WI38 (cell line): ENCODE measurements at regions not wholly inside any gene's neighbourhood (a gene's known extent, or its start where the extent isn't known, plus 50 kb on each side); places are given as distances from the start of the nearest gene placed in this dataset.
A peak's percentile ranks its signal among the peaks of the same experiment; 100 is the strongest.

Experiments used
- H3K4me3 ChIP-seq: 2 replicates; pipeline ENCODE4 v1.5.1; 2011; ENCODE audit warnings: low read depth, mild to moderate bottlenecking, control low read depth, low read length
- TF ChIP-seq, protein P1 (sequence below): IDR thresholded peaks from 2 replicates; pipeline ENCODE4 v1.5.1; 2012; ENCODE audit warnings: low read depth, mild to moderate bottlenecking, control low read depth, low read length

DNA sequence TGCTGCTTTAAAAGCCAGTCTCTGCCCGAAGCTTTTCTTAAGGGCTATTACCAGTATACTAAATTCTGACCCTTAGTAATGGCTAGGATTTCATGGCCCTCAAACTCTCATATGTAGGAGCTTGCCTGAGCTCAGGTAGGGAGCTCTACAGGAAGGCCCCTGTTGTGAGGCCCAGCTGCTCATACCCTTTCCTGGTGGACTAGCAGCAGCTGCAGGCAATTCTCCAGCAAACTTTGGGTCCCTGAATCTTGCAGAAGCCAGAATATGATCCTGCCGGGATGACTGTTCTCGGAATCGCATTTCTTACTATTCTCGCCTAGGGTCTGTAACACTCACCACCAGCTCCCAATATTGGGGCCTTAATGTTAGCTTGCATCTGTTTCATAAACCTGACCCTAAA, 106.4 kb upstream of the SERTAD2 start:
- no peak overlapping the region for H3K4me3 ChIP-seq
- TF ChIP-seq, protein P1, sequence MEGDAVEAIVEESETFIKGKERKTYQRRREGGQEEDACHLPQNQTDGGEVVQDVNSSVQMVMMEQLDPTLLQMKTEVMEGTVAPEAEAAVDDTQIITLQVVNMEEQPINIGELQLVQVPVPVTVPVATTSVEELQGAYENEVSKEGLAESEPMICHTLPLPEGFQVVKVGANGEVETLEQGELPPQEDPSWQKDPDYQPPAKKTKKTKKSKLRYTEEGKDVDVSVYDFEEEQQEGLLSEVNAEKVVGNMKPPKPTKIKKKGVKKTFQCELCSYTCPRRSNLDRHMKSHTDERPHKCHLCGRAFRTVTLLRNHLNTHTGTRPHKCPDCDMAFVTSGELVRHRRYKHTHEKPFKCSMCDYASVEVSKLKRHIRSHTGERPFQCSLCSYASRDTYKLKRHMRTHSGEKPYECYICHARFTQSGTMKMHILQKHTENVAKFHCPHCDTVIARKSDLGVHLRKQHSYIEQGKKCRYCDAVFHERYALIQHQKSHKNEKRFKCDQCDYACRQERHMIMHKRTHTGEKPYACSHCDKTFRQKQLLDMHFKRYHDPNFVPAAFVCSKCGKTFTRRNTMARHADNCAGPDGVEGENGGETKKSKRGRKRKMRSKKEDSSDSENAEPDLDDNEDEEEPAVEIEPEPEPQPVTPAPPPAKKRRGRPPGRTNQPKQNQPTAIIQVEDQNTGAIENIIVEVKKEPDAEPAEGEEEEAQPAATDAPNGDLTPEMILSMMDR = no peak

DNA sequence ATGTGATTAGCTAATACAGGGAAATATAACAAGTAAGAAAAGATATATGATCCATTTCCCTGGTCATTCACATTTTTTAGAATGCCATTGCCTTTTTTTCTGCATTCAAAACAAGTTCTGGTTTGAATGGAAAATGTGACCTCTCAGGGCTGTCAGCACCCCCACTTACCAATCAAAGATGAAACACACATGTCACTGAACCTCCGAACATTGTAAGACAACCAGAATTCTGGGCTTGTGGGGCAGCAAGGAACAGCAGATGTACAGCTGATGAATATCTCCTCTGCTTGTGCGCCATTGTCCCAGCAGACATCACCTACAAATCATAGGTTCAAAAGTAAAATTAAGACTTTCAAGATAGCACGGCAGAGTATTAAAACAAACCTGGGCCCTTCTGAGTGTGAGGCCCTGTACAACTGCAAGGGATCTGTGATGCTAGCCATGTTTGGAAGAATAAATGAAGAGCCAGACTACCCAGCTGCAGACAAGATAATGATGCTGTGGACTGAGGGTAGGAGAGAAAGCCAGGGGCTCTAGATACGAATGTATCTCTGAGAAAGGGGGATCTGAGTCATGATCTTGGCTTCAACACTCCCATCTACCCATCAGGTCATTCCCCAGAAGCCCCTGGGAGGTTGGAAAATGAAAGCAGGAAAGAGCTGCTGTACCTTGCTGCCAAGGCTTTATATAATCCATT, 108.7 kb upstream of the SERTAD2 start:
- TF ChIP-seq, protein P1 = no peak
- H3K4me3 ChIP-seq = no peak overlapping the region

DNA sequence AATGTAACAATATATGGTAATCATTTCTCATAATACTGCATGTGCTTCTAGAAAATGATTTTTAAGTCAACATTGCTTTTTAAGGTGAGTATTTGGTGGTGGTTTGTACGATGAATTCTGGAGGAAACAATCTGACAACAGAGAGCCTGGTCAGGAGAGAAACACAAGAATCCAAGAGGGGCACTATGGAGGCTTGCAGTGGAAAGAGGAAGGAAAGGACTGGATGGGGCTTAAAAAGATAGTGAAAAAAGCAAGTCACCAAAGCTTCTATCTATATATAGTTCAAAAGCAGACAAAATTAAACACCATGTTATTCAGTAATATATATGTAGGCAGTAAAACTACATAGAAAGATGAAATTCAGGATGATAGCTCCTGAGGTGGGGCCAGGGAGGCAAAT, 109.4 kb upstream of the SERTAD2 start:
- TF ChIP-seq, protein P1 = no peak
- no peak overlapping the region for H3K4me3 ChIP-seq

DNA sequence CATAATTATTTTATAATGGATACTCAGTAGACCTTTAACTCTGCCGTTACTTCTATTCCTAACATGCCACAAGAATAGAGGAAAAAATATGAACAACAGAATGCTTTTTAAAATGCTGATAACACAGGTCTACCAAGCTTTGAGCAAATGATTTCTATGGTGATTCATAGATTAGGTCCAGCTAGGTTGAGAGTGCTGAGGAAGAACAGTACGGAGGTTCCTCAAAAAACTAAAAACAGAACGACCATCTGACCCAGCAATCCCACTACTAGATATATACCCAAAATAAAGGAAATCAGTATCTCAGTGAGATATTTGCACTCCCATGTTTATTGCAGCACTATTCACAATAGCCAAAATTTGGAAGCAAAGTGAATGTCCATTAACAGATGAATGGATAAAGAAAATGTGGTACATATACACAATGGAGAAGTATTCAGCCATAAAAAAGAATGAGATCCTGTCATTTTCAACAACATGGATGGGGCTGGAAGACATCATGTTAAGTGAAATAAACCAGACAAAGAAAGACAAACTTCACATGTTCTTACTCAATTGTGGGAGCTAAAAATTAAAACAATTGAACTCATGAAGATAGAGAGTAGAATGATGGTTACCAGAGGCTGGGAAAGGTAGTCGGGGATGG, 111.6 kb upstream of the SERTAD2 start:
- no peak overlapping the region for H3K4me3 ChIP-seq
- TF ChIP-seq, protein P1 = no peak

DNA sequence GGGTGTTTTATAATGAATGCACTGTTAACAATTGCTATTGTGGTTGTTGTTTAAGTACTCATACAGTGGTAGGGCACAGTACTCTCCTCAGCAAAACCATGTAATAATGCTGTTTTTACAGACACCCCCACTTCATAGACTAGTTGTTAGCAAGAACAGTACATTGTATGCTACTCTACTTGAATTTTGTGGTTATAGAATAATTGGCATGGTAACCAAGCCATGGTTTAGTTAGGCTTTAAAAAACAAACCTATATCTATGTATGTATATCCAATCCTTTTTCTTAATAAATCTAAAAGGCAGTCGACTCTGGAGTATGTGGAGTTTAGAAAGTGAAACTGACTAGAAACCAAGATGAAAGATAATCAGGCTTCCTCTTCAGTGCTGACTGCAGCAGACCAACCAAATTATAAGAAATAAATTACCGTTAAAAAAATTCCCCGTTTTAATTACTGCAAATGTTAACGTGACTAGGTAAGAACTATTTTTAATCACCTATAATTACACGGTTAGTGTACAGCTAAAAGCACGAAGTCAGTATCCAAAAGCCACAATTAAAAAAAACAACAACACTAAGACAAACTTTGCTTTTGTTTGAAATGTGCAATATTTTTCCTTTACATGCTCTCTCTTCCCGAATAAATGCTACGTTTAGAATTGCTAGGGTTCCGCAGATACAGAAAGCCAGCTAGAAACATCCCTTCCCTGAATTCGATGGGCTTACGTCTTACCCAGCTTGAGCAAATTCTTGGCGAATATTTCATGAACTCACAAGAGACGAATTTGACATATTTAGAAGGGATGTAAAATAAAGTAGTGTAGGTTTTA, 113.3 kb upstream of the SERTAD2 start:
- H3K4me3 ChIP-seq = peak overlapping the region; percentile 68
- TF ChIP-seq, protein P1 = no peak

DNA sequence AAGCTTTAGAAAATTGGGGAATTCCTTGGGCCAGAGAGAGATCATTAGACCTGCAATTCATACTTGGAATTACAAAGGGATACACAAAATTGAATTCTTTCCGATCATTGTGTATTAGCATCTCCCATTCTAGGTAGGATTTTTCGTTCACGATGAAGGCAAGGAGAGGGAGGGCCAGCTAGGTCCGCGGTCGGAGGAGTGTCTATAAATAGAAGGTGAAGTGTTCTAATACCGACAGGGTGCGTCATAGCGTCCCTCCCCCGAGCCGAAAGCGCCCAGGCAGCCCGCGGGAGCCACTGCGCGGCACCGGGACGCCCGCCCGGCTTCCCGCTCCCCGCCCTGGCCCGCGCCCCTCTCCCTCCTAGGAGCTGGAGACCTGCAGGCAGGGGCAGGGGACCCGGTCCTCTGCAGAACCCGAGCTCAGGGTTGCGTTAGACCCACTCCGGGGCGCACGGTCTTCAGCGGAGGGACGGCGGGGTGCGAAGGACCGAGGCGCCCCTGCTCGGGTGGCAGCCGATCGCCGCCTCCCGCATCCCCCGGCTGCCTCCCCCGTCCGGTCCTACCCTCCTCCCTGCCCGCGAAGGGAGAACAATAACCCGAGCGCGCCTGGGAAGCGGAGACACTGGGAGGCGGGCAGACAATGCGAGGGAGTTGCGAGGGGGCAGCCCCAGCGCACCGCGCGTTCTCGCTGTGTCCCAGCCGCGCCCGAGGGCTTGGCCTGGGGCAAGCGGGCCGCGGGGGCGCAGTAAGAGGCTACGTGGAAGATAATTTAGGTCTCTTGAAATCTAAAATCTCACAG, 114.2 kb upstream of the SERTAD2 start:
- TF ChIP-seq, protein P1 = no peak
- H3K4me3 ChIP-seq = peak overlapping the region; percentile 68
